Pancreas (tissue), 10 donors: ENCODE measurements at regions not wholly inside any gene's neighbourhood (a gene's known extent, or its start where the extent isn't known, plus 50 kb on each side); places are given as distances from the start of the nearest gene placed in this dataset.

ENCODE experiments used
- ATAC-seq, 4 donors: fragments of 200-7000 bp; cut with Tn5 transposase; one replicate each; pipeline versions ENCODE4 v1.8.0 to v1.9.1; 2020; ENCODE audit warnings: mild to moderate bottlenecking in 4 of 4, moderate library complexity in 4 of 4
- DNase-seq, 6 donors: peaks; one replicate each; pipeline ENCODE4 v3.0.0-alpha.2; 2020
- FAIRE-seq: peaks from 2 replicates; lab custom pipeline; 2012; peaks lifted over from hg19 to GRCh38; lab: Jason Lieb, UNC
- H3K27ac ChIP-seq, 4 donors: fragments of 200-600 bp; sonication (generic); 1 replicate in 3 of 4; 2 replicates in 1 of 4; pipeline versions ENCODE4 v1.5.0 to v1.8.0; 2020
- H3K27me3 ChIP-seq, 4 donors: fragments of 200-600 bp; one replicate each; pipeline ENCODE4 v1.8.0; 2021
- H3K36me3 ChIP-seq, 3 donors: fragments of 200-600 bp; sonication (generic) in 1 of 3; one replicate each; pipeline versions ENCODE4 v1.5.0 to v1.8.0; 2020 to 2021
- H3K4me1 ChIP-seq, 3 donors: fragments of 200-600 bp; one replicate each; pipeline ENCODE4 v1.8.0; 2021
- H3K4me3 ChIP-seq, 4 donors: fragments of 200-600 bp; sonication (generic) in 2 of 4; one replicate each; pipeline versions ENCODE4 v1.5.0 to v1.8.0; 2020 to 2021
- H3K9me3 ChIP-seq, 4 donors: fragments of 200-600 bp; one replicate each; pipeline ENCODE4 v1.8.0; 2021
- WGBS, 2 donors: extraction: QIAGEN DNeasy Blood & Tissue Kit; methylation state at CpG; one replicate each; pipeline ENCODE4 v1.1.7; 2013; 5-methylcytosine and 5-hydroxymethylcytosine counted together
- intact Hi-C, 3 donors: fragments of 100-400 bp; cut with DNase I; formaldehyde crosslinking; loops; one replicate each; pipeline versions ENCODE4 v1.11.1 to v1.14.2; 2022
- TF ChIP-seq, protein P1 (sequence below), 4 donors: fragments of 200-600 bp; sonication (generic) in 3 of 4; IDR thresholded peaks; one replicate each; pipeline versions ENCODE4 v1.5.0 to v1.8.0; 2021; ENCODE audit warnings: antibody characterized with exemption in 4 of 4
- donor health status: healthy with polysubstance abuse.
- donor health status: DM: no; HTN: no; CAD: no; lungs with moderate emphysema.
- donor health status: DM: no; HTN: no; CAD: no.
- donor health status: control.
- donor health status: control.
- donor health status: Bipolar disorder and iron deficiency.
- donor health status: DM: yes; HTN: yes; CAD: no.
- donor health status: DM: no; HTN: no; CAD: no.
- donor health status: DM: no; HTN: no; CAD: no.
- donor health status: DM: yes; HTN: yes; CAD: no.

DNA sequence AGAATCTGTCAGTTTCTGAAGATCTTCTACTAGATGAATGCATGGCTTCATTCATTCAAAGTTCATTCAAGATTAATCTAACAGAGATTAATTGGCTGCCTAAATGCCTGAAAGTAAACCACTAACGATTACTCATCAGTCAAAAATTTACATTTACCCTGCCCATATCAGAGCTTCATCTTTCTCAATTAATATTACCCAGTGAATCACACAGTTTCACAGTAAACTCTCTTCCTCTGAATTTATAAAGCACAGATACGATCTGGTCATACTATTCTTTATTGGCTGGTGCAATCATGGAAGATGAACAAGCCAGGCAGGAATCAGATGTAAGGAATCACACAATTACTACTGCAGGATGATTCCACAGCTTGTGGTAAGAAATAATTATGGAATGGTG, 377.7 kb downstream of the SLC16A7 start:
- Histone ChIP-seq H3K9me3 (no peaks in the 10 kb centered on the region), H3K36me3 (no peaks in the 10 kb centered on the region), H3K4me3 (no peak overlapping the region), H3K27me3 (no peaks in the 10 kb centered on the region), H3K27ac (no peak overlapping the region), H3K4me1 (peaks cover 0 to 5% (median 0%) of the 10 kb centered on the region in 3 donors)
- 40 to 50% methylated on average over 2 of the region's 2 CpGs for WGBS, 2 donors
- ATAC-seq = no peak
- no peak for DNase-seq
- no peak for FAIRE-seq
- intact Hi-C loops = no loop called here
- TF ChIP-seq, protein P1, sequence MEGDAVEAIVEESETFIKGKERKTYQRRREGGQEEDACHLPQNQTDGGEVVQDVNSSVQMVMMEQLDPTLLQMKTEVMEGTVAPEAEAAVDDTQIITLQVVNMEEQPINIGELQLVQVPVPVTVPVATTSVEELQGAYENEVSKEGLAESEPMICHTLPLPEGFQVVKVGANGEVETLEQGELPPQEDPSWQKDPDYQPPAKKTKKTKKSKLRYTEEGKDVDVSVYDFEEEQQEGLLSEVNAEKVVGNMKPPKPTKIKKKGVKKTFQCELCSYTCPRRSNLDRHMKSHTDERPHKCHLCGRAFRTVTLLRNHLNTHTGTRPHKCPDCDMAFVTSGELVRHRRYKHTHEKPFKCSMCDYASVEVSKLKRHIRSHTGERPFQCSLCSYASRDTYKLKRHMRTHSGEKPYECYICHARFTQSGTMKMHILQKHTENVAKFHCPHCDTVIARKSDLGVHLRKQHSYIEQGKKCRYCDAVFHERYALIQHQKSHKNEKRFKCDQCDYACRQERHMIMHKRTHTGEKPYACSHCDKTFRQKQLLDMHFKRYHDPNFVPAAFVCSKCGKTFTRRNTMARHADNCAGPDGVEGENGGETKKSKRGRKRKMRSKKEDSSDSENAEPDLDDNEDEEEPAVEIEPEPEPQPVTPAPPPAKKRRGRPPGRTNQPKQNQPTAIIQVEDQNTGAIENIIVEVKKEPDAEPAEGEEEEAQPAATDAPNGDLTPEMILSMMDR (IDR thresholded peaks at IDR 0.05) = no peak

DNA sequence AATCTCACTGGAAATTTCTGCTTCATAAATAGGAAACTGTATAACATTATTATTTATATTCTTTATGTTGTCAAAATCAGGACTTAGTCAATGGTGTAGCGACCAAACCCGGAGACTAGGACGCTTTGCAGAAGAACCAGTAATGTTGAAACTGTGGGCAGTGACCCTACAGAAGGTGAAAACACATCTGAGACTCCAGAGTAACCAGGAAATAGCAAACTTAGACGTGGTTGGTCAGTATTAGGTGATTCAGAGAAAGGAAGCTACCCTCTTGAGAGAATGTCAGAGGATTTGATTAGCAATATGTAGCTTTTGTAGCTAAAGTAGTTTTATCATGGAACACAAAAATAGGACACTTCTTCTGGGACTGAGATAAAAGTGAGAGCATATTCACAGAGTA, 381.9 kb downstream of the SLC16A7 start:
- Histone ChIP-seq H3K27me3 (no peaks in the 10 kb centered on the region), H3K4me3 (no peak overlapping the region), H3K36me3 (no peaks in the 10 kb centered on the region), H3K4me1 (no peaks in the 10 kb centered on the region), H3K9me3 (no peaks in the 10 kb centered on the region), H3K27ac (no peak overlapping the region)
- TF ChIP-seq, protein P1 (IDR thresholded peaks at IDR 0.05) = no peak
- no peak for ATAC-seq
- FAIRE-seq = no peak
- no peak for DNase-seq
- intact Hi-C loops = no loop called here
- WGBS, 2 donors = 54% methylated on average over 4 of the region's 4 CpGs

GRCh38 chr12:59980476-59980875, 384.6 kb downstream of the SLC16A7 start:
- DNase-seq = no peak
- H3K9me3 ChIP-seq = no peaks in the 10 kb centered on the region
- no peak for ATAC-seq
- no peak for FAIRE-seq
- H3K27me3 ChIP-seq = no peaks in the 10 kb centered on the region
- TF ChIP-seq, protein P1 (IDR thresholded peaks at IDR 0.05) = no peak
- no peak overlapping the region for H3K4me3 ChIP-seq
- intact Hi-C loops = no loop called here
- no peaks in the 10 kb centered on the region for H3K4me1 ChIP-seq
- H3K27ac ChIP-seq = no peak overlapping the region
- H3K36me3 ChIP-seq = no peaks in the 10 kb centered on the region
- WGBS, 2 donors = 75 to 77% methylated on average over 1 of the region's 1 CpG

- Histone ChIP-seq H3K4me1 (no peaks in the 10 kb centered on the region), H3K9me3 (no peaks in the 10 kb centered on the region), H3K27me3 (no peaks in the 10 kb centered on the region), H3K36me3 (no peaks in the 10 kb centered on the region), H3K27ac (no peak overlapping the region), H3K4me3 (no peak overlapping the region)
- ATAC-seq (no peak), FAIRE-seq (no peak), DNase-seq (no peak)
- intact Hi-C loops = no loop called here
- 85 to 90% methylated on average over 4 of the region's 4 CpGs for WGBS, 2 donors
- TF ChIP-seq, protein P1 (IDR thresholded peaks at IDR 0.05) = no peak
Measured at GRCh38 chr12:59999291-59999690, 403.5 kb downstream of the SLC16A7 start.

GRCh38 chr12:60010486-60010885, 414.7 kb downstream of the SLC16A7 start:
- TF ChIP-seq, protein P1 (IDR thresholded peaks at IDR 0.05) = no peak
- no peaks in the 10 kb centered on the region for H3K36me3 ChIP-seq
- no peak overlapping the region for H3K4me3 ChIP-seq
- 76 to 86% methylated on average over 1 of the region's 1 CpG for WGBS, 2 donors
- DNase-seq (no peak), FAIRE-seq (no peak), ATAC-seq (no peak)
- no peaks in the 10 kb centered on the region for H3K27me3 ChIP-seq
- intact Hi-C loops = no loop called here
- no peaks in the 10 kb centered on the region for H3K9me3 ChIP-seq
- H3K27ac ChIP-seq = no peak overlapping the region
- H3K4me1 ChIP-seq = no peaks in the 10 kb centered on the region
